ENCODE measurements at regions not wholly inside any gene's neighbourhood (a gene's known extent, or its start where the extent isn't known, plus 50 kb on each side); places are given as distances from the start of the nearest gene placed in this dataset.
"Not testable (repeated sequence)": the region's sequence is repeated elsewhere in the genome, so short reads cannot be mapped to it uniquely, and the experiment has no call there.

DNA sequence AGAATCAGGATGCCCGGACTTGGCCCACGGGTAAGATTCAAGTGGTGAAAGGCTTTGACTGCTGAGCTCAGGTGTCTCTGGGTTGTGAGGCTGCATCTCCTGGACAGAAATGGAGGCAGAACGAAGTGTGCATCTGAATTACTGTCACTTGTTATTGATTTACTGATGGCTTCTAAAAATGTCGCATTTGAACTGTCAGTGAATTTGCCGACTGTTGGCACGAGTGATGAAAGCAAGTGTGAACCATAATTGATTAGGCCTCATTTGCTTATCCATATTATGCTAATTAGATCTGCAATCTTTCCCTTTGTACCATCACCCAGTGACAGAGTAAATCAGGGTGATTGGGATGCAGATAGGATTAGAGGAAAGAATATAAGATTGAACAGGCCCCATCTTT lies 252.4 kb downstream of the NUF2 start:
- no peak for DNase-seq (ENCODE audit: low spot score)

DNA sequence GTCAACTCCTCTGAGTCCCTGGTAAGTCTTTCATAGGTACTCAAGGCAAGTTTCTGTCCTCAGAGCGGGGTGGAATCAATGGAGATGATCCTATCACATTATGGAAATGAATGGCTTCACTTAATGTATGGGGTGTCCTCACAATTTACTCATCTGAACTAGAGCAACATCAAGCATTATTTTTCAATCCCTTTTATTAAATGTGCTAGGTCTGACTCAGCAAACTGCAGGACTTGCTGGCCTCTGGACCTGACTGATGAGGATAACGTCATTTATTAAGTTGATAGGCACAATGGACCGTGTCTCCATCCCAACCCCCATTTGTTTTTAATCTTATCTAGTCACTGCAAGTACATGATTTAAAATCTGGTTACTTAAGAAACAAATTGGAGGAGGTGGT lies 259.2 kb downstream of the NUF2 start:
- no peak for DNase-seq (ENCODE audit: low spot score)

DNA sequence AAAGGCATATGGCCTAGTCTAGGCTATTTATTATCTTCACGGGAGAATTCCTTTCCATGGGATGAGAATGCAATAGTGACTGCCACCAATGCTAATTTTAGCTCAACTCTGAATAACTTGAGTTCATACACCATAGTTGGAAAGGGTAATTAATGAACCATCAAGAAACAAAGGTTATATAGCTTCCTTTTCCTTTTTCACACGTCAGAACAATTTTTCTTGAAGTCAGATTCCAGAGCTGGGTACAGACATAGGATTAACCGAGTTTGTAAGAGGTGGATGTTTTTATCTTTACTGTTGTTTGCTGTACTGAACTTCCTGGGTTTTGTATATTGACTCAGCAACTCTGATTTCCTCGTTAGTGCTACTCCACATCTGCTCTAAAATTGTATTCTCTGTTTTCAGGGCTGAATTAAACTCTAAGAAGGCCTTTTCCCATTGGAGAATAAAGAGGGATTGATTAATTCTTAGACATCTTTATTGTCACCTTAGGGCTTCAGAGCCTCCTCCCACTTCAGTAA lies 262.0 kb downstream of the NUF2 start:
- DNase-seq (ENCODE audit: low spot score) = no peak

DNA sequence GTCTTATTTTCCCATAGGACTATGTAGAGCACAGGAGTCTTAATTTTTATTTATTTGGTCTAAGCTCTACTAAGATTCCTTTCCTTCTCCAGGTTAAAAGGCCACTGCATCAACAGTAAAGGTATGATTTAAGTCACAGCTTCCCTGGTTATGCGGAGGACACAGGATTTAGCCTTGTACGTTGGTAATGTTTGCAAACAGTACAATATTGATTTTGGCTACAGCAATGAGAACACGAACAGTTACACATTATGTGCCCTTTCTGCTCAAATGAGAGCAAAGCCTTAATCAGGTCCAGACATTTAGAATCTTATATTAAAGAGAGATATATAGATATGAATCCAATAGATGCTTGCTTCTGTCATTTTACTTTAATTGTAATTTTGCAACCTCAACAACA lies 264.0 kb downstream of the NUF2 start:
- DNase-seq (ENCODE audit: low spot score) = no peak

DNA sequence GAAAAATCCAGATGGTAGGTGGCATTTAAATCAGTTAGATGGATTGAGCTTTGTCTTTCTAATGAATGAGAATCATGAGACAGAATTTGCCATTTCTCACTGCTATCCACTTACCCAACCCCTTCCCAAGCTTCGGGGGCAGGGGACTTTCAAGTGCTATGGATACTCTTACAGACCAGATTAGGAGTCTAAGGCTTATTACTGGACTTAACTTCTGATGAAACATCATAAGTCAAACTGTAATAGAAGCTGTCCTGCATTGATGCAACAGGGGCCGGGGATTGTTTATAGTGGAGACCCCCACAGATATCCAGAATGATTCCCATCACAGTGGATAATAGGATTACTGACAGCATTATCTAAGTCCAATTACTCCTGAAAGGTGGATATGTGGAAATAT lies 267.0 kb downstream of the NUF2 start:
- no peak for DNase-seq (ENCODE audit: low spot score)

DNA sequence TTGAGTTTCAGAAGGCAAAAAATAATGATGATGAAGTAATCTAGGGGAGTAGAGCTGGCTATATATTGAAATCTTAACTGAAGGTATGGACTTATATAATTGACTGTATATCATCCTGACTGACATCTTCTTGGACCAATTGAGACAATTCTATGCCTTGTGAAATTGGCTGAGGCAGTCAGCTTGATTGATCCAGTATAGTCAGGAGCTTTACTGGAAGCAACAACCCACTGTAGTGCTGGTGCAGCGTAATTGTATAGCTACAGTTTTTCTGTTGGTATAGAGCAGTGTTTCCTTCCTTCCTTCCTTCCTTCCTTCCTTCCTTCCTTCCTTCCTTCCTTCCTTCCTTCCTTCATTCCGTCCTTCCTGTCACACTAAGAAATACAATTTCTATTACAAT lies 268.0 kb downstream of the NUF2 start:
- no peak for DNase-seq (ENCODE audit: low spot score)

DNA sequence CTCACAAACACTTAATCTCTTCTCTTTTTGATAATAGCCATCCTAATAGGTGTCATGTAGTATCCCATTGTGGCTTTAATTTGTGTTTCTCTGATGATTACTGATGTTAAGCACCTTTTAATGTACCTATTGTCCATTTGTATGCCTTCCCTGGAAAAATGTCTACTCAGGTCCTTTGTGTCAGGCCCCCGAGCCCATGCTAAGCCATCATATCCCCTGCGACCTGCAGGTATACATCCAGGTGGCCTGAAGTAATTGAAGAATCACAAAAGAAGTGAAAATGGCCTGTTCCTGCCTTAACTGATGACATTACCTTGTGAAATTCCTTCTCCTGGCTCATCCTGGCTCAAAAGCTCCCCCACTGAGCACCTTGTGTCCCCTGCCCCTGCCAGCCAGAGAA lies 269.4 kb downstream of the NUF2 start:
- not testable (repeated sequence) for DNase-seq (ENCODE audit: low spot score)

DNA sequence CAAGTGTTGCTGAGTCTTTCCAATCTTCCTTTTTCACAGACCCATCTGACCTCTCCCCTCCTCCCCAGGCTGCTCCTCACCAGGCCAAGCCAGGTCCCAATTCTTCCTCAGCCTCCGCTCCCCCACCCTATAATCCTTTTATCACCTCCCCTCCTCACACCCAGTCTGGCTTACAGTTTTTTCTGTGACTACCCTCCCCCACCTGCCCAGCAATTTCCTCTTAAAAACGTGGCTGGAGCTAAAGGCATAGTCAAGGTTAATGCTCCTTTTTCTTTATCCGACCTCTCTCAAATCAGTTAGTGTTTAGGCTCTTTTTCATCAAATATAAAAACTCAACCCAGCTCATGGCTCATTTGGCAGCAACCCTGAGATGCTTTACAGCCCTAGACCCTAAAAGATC lies 270.9 kb downstream of the NUF2 start:
- not testable (repeated sequence) for DNase-seq (ENCODE audit: low spot score)

DNA sequence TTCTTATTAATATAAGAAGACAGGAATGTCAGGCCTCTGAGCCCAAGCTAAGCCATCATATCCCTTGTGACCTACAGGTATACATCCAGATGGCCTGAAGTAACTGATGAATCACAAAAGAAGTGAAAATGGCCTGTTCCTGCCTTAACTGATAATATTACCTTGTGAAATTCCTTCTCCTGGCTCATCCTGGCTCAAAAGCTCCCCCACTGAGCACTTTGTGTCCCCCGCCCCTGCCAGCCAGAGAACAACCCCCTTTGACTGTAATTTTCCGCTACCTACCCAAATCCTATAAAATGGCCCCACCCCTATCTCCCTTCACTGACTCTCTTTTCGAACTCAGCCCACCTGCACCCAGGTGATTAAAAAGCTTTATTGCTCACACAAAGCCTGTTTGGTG lies 274.4 kb downstream of the NUF2 start:
- DNase-seq (ENCODE audit: low spot score) = not testable (repeated sequence)

DNA sequence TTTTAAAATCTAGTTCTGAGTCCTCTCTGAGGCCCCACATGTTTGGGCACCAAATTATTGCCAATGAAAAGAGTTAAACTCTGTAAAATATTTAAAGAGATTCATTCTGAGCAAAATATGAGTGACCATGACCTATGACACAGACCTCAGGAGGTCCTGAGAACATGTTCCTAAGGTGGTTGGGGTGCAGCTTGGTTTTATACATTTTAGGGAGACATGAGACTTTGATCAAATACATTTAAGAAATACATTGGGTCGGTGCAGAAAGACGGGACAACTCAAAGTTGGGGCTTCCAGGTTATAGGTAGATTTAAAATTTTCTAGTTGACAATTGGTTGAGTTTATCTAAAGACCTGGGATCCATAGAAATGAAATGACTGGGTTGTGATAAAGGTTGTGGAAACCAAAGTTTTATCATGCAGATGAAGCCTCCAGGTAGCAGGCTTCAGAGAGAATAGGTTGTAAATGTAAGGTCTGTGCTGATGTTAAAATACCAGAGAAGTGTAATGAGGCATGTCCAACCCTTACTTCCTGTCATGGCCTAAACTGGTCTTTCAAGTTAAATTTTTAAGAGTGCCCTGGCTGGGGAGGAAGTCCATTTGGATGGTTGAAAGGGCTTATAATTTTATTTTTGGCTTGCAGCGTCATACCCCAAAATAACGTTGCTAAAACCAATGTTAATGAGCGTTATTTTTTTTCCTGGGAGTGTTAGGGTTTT lies 274.9 kb downstream of the NUF2 start:
- DNase-seq (ENCODE audit: low spot score) = no peak

DNA sequence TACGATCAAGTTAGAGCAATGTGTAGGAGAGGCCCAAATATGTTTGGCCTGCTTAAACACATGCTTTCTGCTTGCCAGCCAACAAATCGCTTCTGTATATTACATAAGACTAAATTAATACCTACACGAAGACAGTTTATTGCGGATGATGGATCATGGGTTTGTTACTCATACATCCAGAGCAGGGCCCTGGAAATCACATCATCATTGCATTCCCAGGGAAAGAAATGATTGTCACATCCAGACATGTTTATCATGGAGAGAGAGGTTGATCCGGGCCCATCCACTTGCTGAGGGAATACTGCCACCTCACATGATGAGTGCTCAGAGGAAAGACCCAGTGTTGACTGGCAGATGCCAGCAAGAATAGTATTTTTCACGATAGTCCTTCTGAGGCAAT lies 282.6 kb downstream of the NUF2 start:
- DNase-seq (ENCODE audit: low spot score) = no peak

DNA sequence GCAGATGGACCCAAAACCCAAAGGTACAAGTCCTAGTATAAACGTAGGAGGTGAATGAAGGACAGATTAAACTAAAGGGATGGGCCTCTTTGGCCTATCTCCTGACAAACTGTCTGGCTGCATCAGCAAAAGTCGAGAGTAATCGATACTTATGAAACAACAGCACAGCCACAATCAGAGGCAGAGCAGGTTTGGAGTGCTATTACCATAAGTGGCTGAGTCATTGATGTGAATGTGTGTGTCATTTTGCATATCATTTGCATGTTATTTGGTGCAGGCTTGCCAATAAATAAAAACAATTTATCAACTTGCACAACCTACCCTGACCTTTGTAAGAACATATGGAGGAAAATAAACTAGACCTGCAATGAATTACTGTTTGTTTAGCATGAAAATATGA lies 283.1 kb downstream of the NUF2 start:
- DNase-seq (ENCODE audit: low spot score) = no peak

DNA sequence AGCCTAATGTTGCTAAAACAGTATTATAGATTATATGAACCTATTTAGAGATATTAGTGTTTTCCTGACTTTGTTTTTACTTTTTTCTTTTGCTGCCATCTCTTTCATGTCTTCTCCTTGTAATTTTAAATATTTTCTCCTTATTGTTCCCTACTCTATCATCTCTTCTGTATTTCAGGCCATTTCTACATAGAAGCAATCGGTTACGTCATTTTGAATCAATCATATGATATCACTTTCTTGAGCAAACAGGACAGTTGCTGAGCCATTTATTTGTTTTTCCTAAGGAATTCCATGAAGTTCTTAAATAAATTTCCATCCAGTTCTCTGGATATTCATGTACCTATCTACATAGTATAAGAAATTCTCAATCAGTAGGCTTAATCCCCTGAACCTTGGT lies 287.2 kb downstream of the NUF2 start:
- no peak for DNase-seq (ENCODE audit: low spot score)

DNA sequence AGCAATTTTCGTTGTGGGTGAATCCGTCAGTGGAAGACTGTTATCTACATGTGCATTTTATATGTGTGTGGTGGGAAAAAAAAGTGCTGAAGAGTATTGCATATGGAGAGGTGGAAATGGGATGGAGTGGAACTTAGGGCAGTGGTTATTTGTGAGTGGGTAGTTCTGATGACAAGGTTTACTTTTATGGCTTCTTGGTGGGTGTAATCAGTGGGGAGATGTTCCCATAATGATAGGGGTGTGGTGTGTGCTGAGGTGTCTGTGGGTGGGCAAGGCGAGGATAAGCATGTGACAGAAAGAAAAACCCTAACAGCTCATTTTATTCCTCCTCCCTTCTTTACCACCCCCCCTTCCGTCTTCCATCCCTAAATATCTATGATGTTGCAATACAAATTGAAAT lies 288.1 kb downstream of the NUF2 start:
- no peak for DNase-seq (ENCODE audit: low spot score)

DNA sequence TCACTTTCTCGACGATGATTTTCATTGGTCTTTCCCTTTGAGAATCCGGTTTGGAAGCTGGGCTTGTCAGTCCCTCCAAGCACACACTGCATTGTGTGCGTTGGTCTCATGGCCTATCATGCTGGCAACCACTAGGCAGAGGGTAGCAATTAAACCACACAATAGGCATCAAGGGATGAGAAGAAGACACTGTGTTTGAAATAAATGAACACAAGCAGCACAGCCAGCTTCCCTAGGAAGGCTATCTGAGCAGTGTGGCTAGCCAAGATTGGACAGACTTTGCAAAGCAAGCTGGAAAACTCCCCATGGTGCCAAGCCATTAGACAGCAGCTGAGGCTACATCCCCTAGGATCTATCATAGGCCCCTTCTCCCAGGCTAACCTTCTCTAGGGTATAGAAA lies 288.7 kb downstream of the NUF2 start:
- DNase-seq (ENCODE audit: low spot score) = no peak

DNA sequence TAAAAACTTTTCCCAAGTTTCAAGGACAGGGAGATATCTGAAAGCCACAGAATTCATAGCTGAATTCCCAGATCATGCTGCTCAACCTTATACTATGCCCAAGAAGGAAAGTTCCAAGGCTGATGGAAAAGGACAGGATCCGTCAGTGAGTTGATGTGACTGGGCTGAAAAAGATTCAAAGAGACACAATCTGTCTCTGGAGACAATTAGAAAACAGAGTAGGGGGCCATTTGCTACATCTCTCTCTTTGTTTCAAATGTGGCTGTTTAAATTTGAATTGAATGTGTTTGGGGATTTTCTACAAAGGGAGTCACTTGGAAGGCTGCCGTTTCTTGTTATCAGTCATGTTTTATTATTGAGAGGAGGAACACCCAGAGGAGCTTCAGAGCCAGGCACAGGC lies 292.6 kb downstream of the NUF2 start:
- no peak for DNase-seq (ENCODE audit: low spot score)

DNA sequence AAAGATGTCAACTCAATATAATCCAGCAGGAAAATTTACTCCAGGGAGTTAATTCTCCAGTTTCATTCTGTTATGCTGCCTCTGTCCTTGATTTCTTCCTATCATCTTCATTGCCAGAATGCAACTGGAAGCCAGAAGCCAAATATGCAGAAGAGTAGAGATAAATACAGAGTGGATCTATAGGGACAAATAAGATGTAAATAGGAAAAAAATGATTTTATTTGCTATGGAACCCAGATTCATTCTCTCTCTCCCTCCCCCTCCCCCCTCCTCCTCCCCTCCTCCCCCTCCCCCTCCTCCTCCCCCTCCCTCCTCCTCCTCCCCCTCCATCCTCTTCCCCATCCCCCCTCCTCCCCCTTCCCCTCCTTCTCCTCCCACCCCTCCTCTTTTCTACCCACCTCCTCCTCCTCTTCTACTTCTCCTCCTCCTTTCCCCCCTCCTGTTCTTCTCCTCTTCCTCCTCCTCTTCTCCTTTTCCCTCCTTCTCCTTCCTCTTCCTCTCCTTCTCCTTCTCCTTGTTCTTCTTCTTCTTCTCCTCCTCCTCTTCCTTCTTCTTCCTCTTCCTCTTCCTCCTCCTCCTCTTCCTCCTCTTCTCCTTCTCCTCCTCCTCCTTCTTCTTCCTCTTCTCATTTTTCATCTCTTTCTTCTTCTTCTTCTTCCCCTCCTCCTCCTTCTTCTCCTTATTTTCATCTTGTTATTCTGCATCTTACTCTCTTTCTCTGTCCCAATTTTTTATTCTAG lies 306.4 kb downstream of the NUF2 start:
- DNase-seq (ENCODE audit: low spot score) = no peak

DNA sequence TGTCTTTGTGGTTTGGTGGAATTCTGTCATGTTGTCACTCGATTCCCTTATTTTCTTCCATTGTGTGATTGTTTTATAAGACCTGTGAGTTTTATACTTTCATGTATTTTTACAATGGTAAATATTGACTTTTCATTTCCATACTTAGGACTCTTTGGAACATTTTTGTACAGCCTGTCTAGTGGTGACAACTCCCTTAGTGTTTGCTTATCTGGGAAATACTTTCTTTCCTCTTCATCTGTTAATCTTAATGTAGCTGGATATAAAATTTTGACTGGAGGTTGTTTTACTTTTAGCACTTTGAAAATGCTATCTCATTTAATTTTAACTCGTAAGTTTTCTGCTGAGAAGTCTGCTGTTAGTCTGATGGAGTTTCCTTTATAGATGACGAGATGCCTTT lies 310.5 kb downstream of the NUF2 start:
- DNase-seq (ENCODE audit: low spot score) = no peak

DNA sequence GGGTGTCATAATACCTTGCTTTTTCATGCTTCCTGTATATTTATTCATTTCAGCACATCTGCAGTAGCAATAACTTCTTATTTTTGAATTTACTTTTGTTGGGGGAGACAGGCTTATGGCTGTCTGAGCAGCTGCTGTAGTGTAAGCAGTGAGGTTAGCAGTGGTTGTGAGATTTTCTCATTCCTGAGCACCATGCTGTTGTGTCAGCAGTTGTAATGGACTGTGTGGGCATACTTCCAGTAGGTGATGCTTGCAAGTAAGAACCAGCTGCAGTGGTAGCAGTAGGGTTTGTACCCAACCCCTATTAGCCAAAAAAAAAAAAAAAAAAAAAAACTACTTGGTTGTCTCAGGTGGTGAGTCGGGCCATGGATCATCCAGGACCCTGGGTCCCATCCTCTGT lies 311.6 kb downstream of the NUF2 start:
- no peak for DNase-seq (ENCODE audit: low spot score)

DNA sequence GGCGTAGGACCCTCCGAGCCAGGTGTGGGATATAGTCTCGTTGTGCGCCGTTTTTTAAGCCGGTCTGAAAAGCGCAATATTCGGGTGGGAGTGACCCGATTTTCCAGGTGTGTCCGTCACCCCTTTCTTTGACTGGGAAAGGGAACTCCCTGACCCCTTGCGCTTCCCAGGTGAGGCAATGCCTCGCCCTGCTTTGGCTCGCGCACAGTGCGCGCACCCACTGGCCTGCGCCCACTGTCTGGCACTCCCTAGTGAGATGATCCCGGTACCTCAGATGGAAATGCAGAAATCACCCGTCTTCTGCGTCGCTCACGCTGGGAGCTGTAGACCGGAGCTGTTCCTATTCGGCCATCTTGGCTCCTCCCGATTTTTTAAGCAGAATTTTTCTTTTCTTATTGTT lies 323.9 kb downstream of the NUF2 start:
- not testable (repeated sequence) for DNase-seq (ENCODE audit: low spot score)

DNA sequence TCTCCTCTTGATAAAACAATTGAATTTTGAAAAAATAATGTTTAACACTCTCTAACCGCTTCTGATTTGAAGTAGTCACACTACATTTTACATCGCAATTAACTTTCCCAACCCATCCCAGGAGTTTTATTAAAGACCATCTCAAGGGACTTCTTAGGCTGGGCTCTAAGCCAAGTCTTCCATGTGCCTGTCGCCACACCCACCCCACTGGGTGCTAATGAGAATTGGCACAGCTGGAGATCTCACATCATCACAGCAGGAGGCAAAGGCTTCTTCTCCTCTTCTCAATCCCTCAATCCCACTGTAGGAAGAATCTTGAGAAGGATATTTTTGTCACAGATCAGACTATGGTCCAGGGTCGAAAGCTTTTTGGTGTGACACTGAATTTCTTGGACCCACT lies 328.9 kb downstream of the NUF2 start:
- peak; percentile 88 for DNase-seq (ENCODE audit: low spot score)

DNA sequence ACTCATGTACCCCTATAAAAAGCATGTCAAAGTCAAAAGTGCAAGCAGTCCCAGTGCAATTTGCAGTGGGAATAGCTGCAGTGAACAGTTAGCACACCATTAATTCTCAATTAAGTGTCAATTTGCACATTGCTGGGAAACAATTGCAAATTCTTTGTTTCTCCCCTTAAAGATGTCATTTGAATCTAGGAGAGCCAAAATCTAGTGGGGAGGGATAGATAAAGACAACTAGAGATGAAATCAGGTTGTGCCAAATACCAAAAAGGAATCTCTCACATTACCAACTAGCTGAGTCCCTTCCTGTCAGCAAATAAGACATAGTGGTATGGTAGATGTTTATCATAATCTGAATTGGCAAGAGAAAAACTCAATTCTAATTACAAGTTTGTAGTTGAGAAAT lies 330.7 kb downstream of the NUF2 start:
- DNase-seq (ENCODE audit: low spot score) = no peak

DNA sequence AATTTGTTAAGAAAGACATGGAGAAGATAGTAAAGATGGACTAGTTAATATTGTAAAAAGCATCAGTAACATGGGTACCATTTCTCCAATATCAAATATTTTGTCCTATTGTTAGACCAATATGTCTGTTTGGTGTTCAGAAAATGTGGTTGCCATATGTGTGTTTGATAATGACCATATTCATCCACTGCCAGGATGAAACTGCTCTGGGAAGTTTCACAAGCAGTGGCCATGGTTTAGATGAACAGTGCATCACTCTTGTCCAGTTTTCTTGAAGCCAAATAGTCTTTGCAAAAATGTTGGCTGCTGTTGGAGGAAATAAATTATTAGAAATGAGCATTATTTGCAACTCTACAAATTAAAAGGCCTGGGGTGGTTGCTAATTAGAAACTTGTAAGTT lies 333.8 kb downstream of the NUF2 start:
- DNase-seq (ENCODE audit: low spot score) = no peak
